ENCODE measurements at regions not wholly inside any gene's neighbourhood (a gene's known extent, or its start where the extent isn't known, plus 50 kb on each side); places are given as distances from the start of the nearest gene placed in this dataset.

GRCh38 chr9:3760031-3760430 is 234.2 kb upstream of the RFX3 start:
- H3K27ac ChIP-seq (ENCODE audit: low read depth, low read length) = no peak overlapping the region

GRCh38 chr9:3758816-3759576 is 233.2 kb upstream of the RFX3 start:
- Histone ChIP-seq H4K8ac (ENCODE audit: low read depth, low read length) (no peak overlapping the region), H3K4me2 (ENCODE audit: low read length) (no peak overlapping the region), H3K27me3 (ENCODE audit: insufficient read depth, low read length, poor library complexity) (no peaks in the 10 kb centered on the region), H3K18ac (ENCODE audit: low read length) (peak overlapping the region; percentile 51), H3K9ac (ENCODE audit: low read length) (no peak overlapping the region), H3K36me3 (ENCODE audit: control insufficient read depth, insufficient read depth, low read length) (no peaks in the 10 kb centered on the region), H2BK15ac (replicated peaks; ENCODE audit: low read depth) (no peak overlapping the region), H3K23ac (ENCODE audit: low read length) (no peak overlapping the region), H3K4ac (ENCODE audit: low read depth, low read length) (no peak overlapping the region), H2BK120ac (ENCODE audit: low read depth, low read length) (no peak overlapping the region), H4K5ac (ENCODE audit: low read length) (no peak overlapping the region), H2BK5ac (ENCODE audit: low read length) (no peak overlapping the region), H3K79me2 (ENCODE audit: control insufficient read depth, insufficient read depth, low read length) (no peaks in the 10 kb centered on the region), H2AK5ac (ENCODE audit: low read length) (no peak overlapping the region), H3K4me1 (ENCODE audit: control insufficient read depth, low read depth, low read length) (peaks cover 5% of the 10 kb centered on the region), H3K79me1 (ENCODE audit: low read length) (no peaks in the 10 kb centered on the region), H3K56ac (ENCODE audit: low read length) (no peak overlapping the region), H3K27ac (ENCODE audit: low read depth, low read length) (no peak overlapping the region), H3K4me3 (ENCODE audit: low read length) (no peak overlapping the region)
- WGBS (ENCODE audit: extremely low coverage, insufficient coverage, low lambda C conversion rate) = no CpG with 5 or more reads among the region's 5 CpGs
- no peak for DNase-seq

More at GRCh38 chr9:3760031-3760430, 234.2 kb upstream of the RFX3 start:
- no peak overlapping the region for H2BK5ac ChIP-seq (ENCODE audit: low read length)
- H3K56ac ChIP-seq (ENCODE audit: low read length) = no peak overlapping the region
- no peaks in the 10 kb centered on the region for H3K27me3 ChIP-seq (ENCODE audit: insufficient read depth, low read length, poor library complexity)
- no peak overlapping the region for H3K23ac ChIP-seq (ENCODE audit: low read length)
- peaks cover 5% of the 10 kb centered on the region for H3K4me1 ChIP-seq (ENCODE audit: control insufficient read depth, low read depth, low read length)
- no peak overlapping the region for H2BK120ac ChIP-seq (ENCODE audit: low read depth, low read length)
- no peak for DNase-seq
- H3K79me2 ChIP-seq (ENCODE audit: control insufficient read depth, insufficient read depth, low read length) = no peaks in the 10 kb centered on the region
- no peak overlapping the region for H3K4ac ChIP-seq (ENCODE audit: low read depth, low read length)
- WGBS (ENCODE audit: extremely low coverage, insufficient coverage, low lambda C conversion rate) = no CpG with 5 or more reads among the region's 4 CpGs
- H3K4me3 ChIP-seq (ENCODE audit: low read length) = no peak overlapping the region
- H3K9ac ChIP-seq (ENCODE audit: low read length) = no peak overlapping the region
- no peaks in the 10 kb centered on the region for H3K36me3 ChIP-seq (ENCODE audit: control insufficient read depth, insufficient read depth, low read length)
- H4K8ac ChIP-seq (ENCODE audit: low read depth, low read length) = peak overlapping the region; percentile 56
- no peak overlapping the region for H3K4me2 ChIP-seq (ENCODE audit: low read length)
- H3K18ac ChIP-seq (ENCODE audit: low read length) = peak overlapping the region; percentile 95
- no peak overlapping the region for H2BK15ac ChIP-seq (replicated peaks; ENCODE audit: low read depth)
- no peak overlapping the region for H2AK5ac ChIP-seq (ENCODE audit: low read length)
- no peak overlapping the region for H4K5ac ChIP-seq (ENCODE audit: low read length)
- no peaks in the 10 kb centered on the region for H3K79me1 ChIP-seq (ENCODE audit: low read length)

DNA sequence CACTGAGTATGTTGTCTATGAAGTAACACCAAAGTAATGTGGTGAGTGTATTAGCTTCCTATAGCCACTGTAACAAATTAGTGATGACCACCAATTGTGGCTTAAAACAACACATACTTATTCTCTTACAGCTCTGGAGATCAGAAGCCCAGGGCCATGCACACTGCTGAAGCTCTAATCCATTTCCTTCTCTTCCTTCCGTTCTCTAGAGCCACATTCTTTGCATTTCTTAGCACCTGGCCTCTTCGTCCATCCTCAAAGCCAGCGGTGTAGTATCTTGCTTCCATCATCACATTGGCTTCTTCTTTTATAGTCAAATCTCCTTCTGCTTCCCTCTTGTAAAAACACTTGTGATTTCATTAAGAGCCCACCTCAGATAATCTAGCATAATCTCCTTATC is 230.3 kb upstream of the RFX3 start:
- no peak overlapping the region for H4K5ac ChIP-seq (ENCODE audit: low read length)
- H3K27me3 ChIP-seq (ENCODE audit: insufficient read depth, low read length, poor library complexity) = no peaks in the 10 kb centered on the region
- H4K8ac ChIP-seq (ENCODE audit: low read depth, low read length) = no peak overlapping the region
- H3K23ac ChIP-seq (ENCODE audit: low read length) = no peak overlapping the region
- peak; percentile 83 for DNase-seq
- H3K79me2 ChIP-seq (ENCODE audit: control insufficient read depth, insufficient read depth, low read length) = no peaks in the 10 kb centered on the region
- H3K27ac ChIP-seq (ENCODE audit: low read depth, low read length) = no peak overlapping the region
- no peak overlapping the region for H3K18ac ChIP-seq (ENCODE audit: low read length)
- H3K36me3 ChIP-seq (ENCODE audit: control insufficient read depth, insufficient read depth, low read length) = no peaks in the 10 kb centered on the region
- H3K4me1 ChIP-seq (ENCODE audit: control insufficient read depth, low read depth, low read length) = peaks cover 3% of the 10 kb centered on the region
- no peak overlapping the region for H2BK5ac ChIP-seq (ENCODE audit: low read length)
- H3K56ac ChIP-seq (ENCODE audit: low read length) = no peak overlapping the region
- H3K4me2 ChIP-seq (ENCODE audit: low read length) = no peak overlapping the region
- H3K4ac ChIP-seq (ENCODE audit: low read depth, low read length) = no peak overlapping the region
- WGBS (ENCODE audit: extremely low coverage, insufficient coverage, low lambda C conversion rate) = no CpG with 5 or more reads among the region's 3 CpGs
- H2BK120ac ChIP-seq (ENCODE audit: low read depth, low read length) = no peak overlapping the region
- no peak overlapping the region for H2AK5ac ChIP-seq (ENCODE audit: low read length)
- no peak overlapping the region for H3K4me3 ChIP-seq (ENCODE audit: low read length)
- no peak overlapping the region for H3K9ac ChIP-seq (ENCODE audit: low read length)
- no peak overlapping the region for H2BK15ac ChIP-seq (replicated peaks; ENCODE audit: low read depth)
- no peaks in the 10 kb centered on the region for H3K79me1 ChIP-seq (ENCODE audit: low read length)

DNA sequence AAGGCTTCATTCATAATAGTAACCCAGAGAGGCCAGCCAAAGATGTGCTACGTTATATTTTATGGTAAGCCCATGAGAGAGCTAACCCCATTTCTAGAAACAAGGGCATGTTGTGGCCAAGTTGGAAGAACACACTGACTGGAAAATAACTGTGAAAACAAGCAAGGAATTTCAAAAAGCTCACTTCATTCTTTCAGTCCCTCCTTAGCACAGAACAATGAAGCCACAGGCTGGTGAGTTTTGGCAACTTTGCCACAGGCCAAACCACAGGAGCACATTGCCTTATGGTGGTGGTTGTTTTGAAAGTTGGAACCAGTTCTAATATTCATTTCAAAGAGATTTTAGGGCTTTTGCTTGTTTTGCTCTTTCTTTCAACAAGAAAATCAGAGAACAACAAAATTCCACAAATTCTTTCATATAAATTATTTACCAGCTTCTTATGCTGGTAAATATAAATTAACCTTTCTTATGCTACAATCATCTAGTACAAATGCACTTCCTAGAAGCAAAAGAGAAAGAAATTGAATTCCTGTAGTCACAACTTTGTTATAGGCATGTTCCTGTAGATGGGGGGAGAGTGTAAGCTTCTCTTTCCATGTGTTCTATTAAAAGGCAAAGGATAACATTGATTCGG is 225.4 kb upstream of the RFX3 start:
- Histone ChIP-seq H3K4me3 (ENCODE audit: low read length) (no peak overlapping the region), H3K23ac (ENCODE audit: low read length) (no peak overlapping the region), H2BK5ac (ENCODE audit: low read length) (no peak overlapping the region), H2BK15ac (replicated peaks; ENCODE audit: low read depth) (no peak overlapping the region), H4K8ac (ENCODE audit: low read depth, low read length) (no peak overlapping the region), H3K56ac (ENCODE audit: low read length) (no peak overlapping the region), H4K5ac (ENCODE audit: low read length) (no peak overlapping the region), H3K27me3 (ENCODE audit: insufficient read depth, low read length, poor library complexity) (no peaks in the 10 kb centered on the region), H3K4me2 (ENCODE audit: low read length) (no peak overlapping the region), H3K18ac (ENCODE audit: low read length) (no peak overlapping the region), H3K79me2 (ENCODE audit: control insufficient read depth, insufficient read depth, low read length) (no peaks in the 10 kb centered on the region), H2BK120ac (ENCODE audit: low read depth, low read length) (peak overlapping the region; percentile 82), H3K27ac (ENCODE audit: low read depth, low read length) (no peak overlapping the region), H3K79me1 (ENCODE audit: low read length) (no peaks in the 10 kb centered on the region), H2AK5ac (ENCODE audit: low read length) (no peak overlapping the region), H3K36me3 (ENCODE audit: control insufficient read depth, insufficient read depth, low read length) (no peaks in the 10 kb centered on the region), H3K9ac (ENCODE audit: low read length) (no peak overlapping the region), H3K4ac (ENCODE audit: low read depth, low read length) (peak overlapping the region; percentile 70), H3K4me1 (ENCODE audit: control insufficient read depth, low read depth, low read length) (peaks cover 3% of the 10 kb centered on the region)
- no CpG with 5 or more reads among the region's 2 CpGs for WGBS (ENCODE audit: extremely low coverage, insufficient coverage, low lambda C conversion rate)
- no peak for DNase-seq

- H4K5ac ChIP-seq (ENCODE audit: low read length) = no peak overlapping the region
- peak overlapping the region; percentile 92 for H2BK120ac ChIP-seq (ENCODE audit: low read depth, low read length)
- no peak overlapping the region for H2AK5ac ChIP-seq (ENCODE audit: low read length)
- no peak overlapping the region for H4K8ac ChIP-seq (ENCODE audit: low read depth, low read length)
- no peaks in the 10 kb centered on the region for H3K79me2 ChIP-seq (ENCODE audit: control insufficient read depth, insufficient read depth, low read length)
- no peak overlapping the region for H3K23ac ChIP-seq (ENCODE audit: low read length)
- H2BK5ac ChIP-seq (ENCODE audit: low read length) = no peak overlapping the region
- no CpG with 5 or more reads among the region's 5 CpGs for WGBS (ENCODE audit: extremely low coverage, insufficient coverage, low lambda C conversion rate)
- H3K4me3 ChIP-seq (ENCODE audit: low read length) = no peak overlapping the region
- H3K4ac ChIP-seq (ENCODE audit: low read depth, low read length) = peak overlapping the region; percentile 24
- no peaks in the 10 kb centered on the region for H3K36me3 ChIP-seq (ENCODE audit: control insufficient read depth, insufficient read depth, low read length)
- no peak overlapping the region for H3K4me2 ChIP-seq (ENCODE audit: low read length)
- H3K27ac ChIP-seq (ENCODE audit: low read depth, low read length) = no peak overlapping the region
- H3K79me1 ChIP-seq (ENCODE audit: low read length) = no peaks in the 10 kb centered on the region
- H3K4me1 ChIP-seq (ENCODE audit: control insufficient read depth, low read depth, low read length) = no peaks in the 10 kb centered on the region
- no peak for DNase-seq
- H2BK15ac ChIP-seq (replicated peaks; ENCODE audit: low read depth) = no peak overlapping the region
- no peak overlapping the region for H3K56ac ChIP-seq (ENCODE audit: low read length)
- H3K9ac ChIP-seq (ENCODE audit: low read length) = no peak overlapping the region
- H3K27me3 ChIP-seq (ENCODE audit: insufficient read depth, low read length, poor library complexity) = no peaks in the 10 kb centered on the region
- H3K18ac ChIP-seq (ENCODE audit: low read length) = no peak overlapping the region
Measured at GRCh38 chr9:3750321-3750720, 224.5 kb upstream of the RFX3 start.

Measured in mesendoderm (in vitro differentiated cells).